Left ventricle myocardium inferior (tissue), 1 donor: ENCODE measurements at regions not wholly inside any gene's neighbourhood (a gene's known extent, or its start where the extent isn't known, plus 50 kb on each side); places are given as distances from the start of the nearest gene placed in this dataset.

Experiments
- DNase-seq: peaks from one replicate; pipeline ENCODE4 v3.0.0-alpha.2; 2020
- H3K27ac ChIP-seq: fragments of 200-600 bp; replicated peaks from 2 replicates; pipeline ENCODE4 v1.8.0; 2021
- H3K27me3 ChIP-seq: fragments of 200-600 bp; 2 replicates; pipeline ENCODE4 v1.8.0; 2021; ENCODE audit warnings: low read depth
- H3K36me3 ChIP-seq: fragments of 200-600 bp; 2 replicates; pipeline ENCODE4 v1.8.0; 2021
- H3K4me1 ChIP-seq: fragments of 200-600 bp; 2 replicates; pipeline ENCODE4 v1.8.0; 2021
- H3K4me3 ChIP-seq: fragments of 200-600 bp; 2 replicates; pipeline ENCODE4 v1.8.0; 2021; ENCODE audit warnings: mild to moderate bottlenecking, moderate library complexity
- H3K9me3 ChIP-seq: fragments of 200-600 bp; replicated peaks from 2 replicates; pipeline ENCODE4 v1.8.0; 2021
- intact Hi-C: fragments of 100-400 bp; cut with micrococcal nuclease; formaldehyde crosslinking; loops from one replicate; pipeline ENCODE4 v1.11.0; 2022
- TF ChIP-seq, protein P1 (sequence below): fragments of 200-600 bp; IDR thresholded peaks from 2 replicates; pipeline ENCODE4 v1.8.0; 2021; ENCODE audit warnings: antibody characterized with exemption, mild to moderate bottlenecking, borderline replicate concordance
- donor health status: DM: no; HTN: yes; CAD: no; lungs with severe emphysema.

DNA sequence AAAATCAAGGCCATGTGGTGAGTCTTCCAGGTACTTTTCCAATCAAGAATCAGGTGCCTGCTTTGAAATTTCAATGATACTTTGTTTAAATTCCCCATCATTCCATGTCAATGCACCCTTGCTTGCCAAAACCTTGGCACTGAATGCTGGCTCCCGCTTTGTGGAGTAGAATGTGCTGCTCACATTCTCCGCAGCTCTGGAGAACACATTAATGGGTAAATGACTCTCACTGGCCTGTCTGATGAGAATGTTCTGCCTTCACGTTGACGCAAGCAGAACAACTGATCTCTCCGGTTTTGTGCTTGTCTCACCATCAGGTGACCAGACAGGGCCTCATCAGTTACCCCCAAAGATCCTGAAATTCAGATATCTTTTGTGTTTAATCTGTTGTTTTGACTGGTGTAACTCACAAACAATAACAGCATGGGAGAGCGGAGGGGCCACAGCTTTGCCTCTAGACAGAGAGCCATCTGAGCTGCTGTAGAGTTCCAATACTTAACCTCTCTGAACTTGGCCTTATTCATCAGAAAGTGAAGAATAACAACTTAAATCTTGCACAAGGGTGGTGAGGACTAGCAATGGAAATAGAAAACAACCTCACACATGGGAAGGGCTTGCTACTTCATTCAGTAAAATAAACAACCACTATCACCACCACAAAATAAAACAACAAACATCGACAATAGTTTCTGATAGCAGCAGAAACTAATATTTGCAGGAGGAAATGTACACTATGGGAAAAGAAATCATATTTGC, 276.9 kb upstream of the IGFBP3 start:
- Histone ChIP-seq H3K4me3 (no peak overlapping the region), H3K9me3 (no peaks in the 10 kb centered on the region), H3K4me1 (peaks cover 11% of the 10 kb centered on the region), H3K27ac (no peak overlapping the region), H3K27me3 (no peaks in the 10 kb centered on the region), H3K36me3 (no peaks in the 10 kb centered on the region)
- DNase-seq: no peak
- TF ChIP-seq, protein P1, sequence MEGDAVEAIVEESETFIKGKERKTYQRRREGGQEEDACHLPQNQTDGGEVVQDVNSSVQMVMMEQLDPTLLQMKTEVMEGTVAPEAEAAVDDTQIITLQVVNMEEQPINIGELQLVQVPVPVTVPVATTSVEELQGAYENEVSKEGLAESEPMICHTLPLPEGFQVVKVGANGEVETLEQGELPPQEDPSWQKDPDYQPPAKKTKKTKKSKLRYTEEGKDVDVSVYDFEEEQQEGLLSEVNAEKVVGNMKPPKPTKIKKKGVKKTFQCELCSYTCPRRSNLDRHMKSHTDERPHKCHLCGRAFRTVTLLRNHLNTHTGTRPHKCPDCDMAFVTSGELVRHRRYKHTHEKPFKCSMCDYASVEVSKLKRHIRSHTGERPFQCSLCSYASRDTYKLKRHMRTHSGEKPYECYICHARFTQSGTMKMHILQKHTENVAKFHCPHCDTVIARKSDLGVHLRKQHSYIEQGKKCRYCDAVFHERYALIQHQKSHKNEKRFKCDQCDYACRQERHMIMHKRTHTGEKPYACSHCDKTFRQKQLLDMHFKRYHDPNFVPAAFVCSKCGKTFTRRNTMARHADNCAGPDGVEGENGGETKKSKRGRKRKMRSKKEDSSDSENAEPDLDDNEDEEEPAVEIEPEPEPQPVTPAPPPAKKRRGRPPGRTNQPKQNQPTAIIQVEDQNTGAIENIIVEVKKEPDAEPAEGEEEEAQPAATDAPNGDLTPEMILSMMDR: no peak
- intact Hi-C loops: no loop called here

DNA sequence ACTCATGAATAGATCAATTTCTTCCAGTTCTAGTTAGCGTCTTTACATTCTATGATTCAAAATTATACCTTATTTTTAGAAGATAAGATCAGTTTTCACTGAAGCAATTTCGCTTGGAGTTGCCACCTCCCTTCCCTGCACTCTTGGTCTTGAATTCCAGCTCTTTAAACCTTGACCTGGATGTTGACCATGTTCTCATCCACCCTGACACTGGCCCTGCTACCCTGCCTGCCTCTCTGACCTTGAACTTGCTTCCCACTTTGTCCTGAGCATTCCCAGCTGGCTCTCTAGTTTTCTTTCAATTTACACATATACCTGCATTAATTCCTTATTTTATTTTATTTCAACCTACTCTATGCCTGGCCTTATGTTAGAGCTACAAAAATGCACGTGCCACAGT, 274.9 kb upstream of the IGFBP3 start:
- Histone ChIP-seq H3K27me3 (no peaks in the 10 kb centered on the region), H3K27ac (no peak overlapping the region), H3K4me3 (no peak overlapping the region), H3K4me1 (peaks cover 11% of the 10 kb centered on the region), H3K36me3 (no peaks in the 10 kb centered on the region), H3K9me3 (no peaks in the 10 kb centered on the region)
- intact Hi-C loops: no loop called here
- TF ChIP-seq, protein P1: no peak
- no peak for DNase-seq

DNA sequence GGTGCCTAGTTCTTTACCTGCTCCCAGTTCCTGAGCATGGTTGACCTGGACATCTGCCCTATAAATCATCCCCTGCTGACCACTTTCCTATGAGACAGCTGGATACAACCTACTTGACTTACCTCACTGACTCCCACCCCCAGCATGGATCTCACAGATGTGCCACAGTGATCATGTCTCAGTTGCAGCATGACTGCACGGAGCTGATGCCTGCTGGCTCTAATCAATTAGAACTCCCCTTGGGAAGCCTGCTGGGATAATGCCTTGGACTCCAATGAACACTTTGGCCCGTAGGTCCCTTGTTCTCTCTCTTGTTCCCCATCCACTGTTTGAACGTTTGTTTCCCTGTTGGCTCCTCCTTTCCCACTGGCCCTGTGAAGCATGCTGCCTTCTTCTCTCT, 271.2 kb upstream of the IGFBP3 start:
- Histone ChIP-seq H3K9me3 (no peaks in the 10 kb centered on the region), H3K36me3 (no peaks in the 10 kb centered on the region), H3K27me3 (no peaks in the 10 kb centered on the region), H3K4me3 (no peak overlapping the region), H3K4me1 (no peaks in the 10 kb centered on the region), H3K27ac (no peak overlapping the region)
- intact Hi-C loops: no loop called here
- TF ChIP-seq, protein P1: no peak
- DNase-seq: no peak

DNA sequence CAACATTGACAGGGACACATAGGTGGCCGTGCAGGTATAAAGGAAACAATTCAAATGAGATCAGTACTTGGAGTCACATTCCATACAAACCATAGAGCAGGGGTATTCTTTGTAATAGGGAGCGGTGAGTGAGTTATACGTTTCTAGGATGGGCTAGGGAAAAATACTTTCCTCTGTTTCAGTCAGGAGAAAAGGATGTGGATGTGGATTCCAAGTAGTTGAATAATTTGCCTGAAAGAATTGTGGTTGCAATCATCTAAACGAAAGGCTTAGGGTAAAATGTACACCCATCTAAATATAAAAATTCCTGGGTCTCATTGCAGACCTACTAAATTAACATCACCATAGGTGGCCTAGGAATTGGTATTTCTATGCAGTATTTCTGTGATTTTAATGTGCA, 270.7 kb upstream of the IGFBP3 start:
- intact Hi-C loops: no loop called here
- no peaks in the 10 kb centered on the region for H3K4me1 ChIP-seq
- H3K36me3 ChIP-seq: no peaks in the 10 kb centered on the region
- no peaks in the 10 kb centered on the region for H3K27me3 ChIP-seq
- no peaks in the 10 kb centered on the region for H3K9me3 ChIP-seq
- TF ChIP-seq, protein P1: no peak
- no peak overlapping the region for H3K27ac ChIP-seq
- DNase-seq: no peak
- H3K4me3 ChIP-seq: no peak overlapping the region

DNA sequence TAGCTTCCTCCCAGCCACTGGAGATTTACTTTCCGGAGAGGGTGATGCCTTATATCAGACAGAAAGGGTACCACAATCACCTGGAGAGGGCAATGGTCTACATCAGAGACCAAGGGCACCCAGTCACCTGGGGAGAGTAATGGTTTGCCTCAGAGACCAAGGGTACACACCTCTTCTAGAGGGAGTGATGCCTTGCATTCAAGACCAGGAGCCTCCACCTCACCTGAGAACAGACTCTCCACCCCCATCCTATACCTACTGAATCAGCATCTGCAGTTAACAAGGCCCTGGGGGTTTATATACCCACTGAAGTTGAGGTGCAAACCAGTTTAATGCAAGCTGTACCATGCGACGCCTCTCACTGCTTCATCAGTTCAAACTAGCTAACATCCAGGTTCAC, 270.2 kb upstream of the IGFBP3 start:
- TF ChIP-seq, protein P1: no peak
- Histone ChIP-seq H3K9me3 (no peaks in the 10 kb centered on the region), H3K36me3 (no peaks in the 10 kb centered on the region), H3K4me1 (no peaks in the 10 kb centered on the region), H3K4me3 (no peak overlapping the region), H3K27ac (no peak overlapping the region), H3K27me3 (no peaks in the 10 kb centered on the region)
- intact Hi-C loops: no loop called here
- no peak for DNase-seq
